ENCODE measurements at regions not wholly inside any gene's neighbourhood (a gene's known extent, or its start where the extent isn't known, plus 50 kb on each side); places are given as distances from the start of the nearest gene placed in this dataset.

DNA sequence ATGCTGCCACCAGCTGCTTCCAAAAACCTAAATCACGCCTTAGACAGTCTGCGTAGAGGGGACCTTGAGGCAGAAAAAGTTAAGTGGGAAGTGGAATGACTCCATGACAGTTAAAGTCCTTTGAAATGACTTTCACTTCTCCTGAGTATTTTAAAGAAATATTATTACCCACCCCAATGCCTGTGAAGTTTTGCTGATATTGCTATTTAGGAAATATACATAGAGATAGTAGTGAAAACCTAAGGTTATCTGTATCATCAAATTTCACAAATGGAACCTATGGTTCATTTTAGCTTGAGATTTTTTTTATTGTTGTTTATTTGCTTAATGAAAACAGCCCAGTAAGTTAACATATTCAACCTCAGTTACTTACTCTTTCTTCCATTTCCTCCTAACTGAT is 182.1 kb upstream of the FBXL4 start:
- TF ChIP-seq, protein P1, sequence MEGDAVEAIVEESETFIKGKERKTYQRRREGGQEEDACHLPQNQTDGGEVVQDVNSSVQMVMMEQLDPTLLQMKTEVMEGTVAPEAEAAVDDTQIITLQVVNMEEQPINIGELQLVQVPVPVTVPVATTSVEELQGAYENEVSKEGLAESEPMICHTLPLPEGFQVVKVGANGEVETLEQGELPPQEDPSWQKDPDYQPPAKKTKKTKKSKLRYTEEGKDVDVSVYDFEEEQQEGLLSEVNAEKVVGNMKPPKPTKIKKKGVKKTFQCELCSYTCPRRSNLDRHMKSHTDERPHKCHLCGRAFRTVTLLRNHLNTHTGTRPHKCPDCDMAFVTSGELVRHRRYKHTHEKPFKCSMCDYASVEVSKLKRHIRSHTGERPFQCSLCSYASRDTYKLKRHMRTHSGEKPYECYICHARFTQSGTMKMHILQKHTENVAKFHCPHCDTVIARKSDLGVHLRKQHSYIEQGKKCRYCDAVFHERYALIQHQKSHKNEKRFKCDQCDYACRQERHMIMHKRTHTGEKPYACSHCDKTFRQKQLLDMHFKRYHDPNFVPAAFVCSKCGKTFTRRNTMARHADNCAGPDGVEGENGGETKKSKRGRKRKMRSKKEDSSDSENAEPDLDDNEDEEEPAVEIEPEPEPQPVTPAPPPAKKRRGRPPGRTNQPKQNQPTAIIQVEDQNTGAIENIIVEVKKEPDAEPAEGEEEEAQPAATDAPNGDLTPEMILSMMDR (conservative IDR thresholded peaks at IDR 0.05; ENCODE audit: low read depth, low read length): no peak
- TF ChIP-seq EZH2 (IDR thresholded peaks at IDR 0.05; ENCODE audit: borderline replicate concordance, low read depth, low read length, poor library complexity, severe bottlenecking): no peak

All from A673 (cell line).